ENCODE measurements at regions not wholly inside any gene's neighbourhood (a gene's known extent, or its start where the extent isn't known, plus 50 kb on each side); places are given as distances from the start of the nearest gene placed in this dataset.

DNA sequence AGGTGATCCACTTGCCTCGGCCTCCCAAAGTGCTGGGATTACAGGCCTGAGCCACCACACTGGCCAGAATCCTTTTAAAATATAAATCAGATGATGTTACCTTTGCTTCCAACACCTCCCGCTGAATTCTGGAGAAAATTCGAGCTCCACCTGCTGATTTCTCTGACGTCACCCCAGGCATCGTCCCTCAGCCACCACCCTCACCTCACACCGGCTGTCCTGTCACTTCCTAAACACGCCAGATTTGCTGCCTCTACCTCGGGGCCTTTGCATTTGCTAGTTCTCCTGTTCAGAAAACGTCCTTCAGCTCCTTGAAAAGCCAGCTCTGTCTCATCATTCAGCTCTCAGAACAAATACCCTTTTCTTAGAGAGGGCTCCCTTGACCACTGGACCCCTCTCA, 57.9 kb downstream of the FBXO2 start:
- H3K4me3 ChIP-seq (ENCODE audit: low read depth in 2 of 2, low read length in 2 of 2), result no peak overlapping the region
- 0 out of 2 replicates have a peak, but pooled peaks cover 2% of the 10 kb centered on the region for H3K27me3 ChIP-seq (ENCODE audit: control insufficient read depth, insufficient read depth, low read length)
- no TSS peak for BruUV-seq (replicated peaks)
- no peaks in the 10 kb centered on the region for H3K9me3 ChIP-seq (ENCODE audit: control insufficient read depth, insufficient read depth, low read depth, low read length)
- no peaks in the 10 kb centered on the region for H3K36me3 ChIP-seq (ENCODE audit: control insufficient read depth, insufficient read depth, low read length)
- TF ChIP-seq TCF7L2 (IDR thresholded peaks at IDR 0.05; ENCODE audit: low read depth, low read length), result no peak
- TF ChIP-seq, protein P1, sequence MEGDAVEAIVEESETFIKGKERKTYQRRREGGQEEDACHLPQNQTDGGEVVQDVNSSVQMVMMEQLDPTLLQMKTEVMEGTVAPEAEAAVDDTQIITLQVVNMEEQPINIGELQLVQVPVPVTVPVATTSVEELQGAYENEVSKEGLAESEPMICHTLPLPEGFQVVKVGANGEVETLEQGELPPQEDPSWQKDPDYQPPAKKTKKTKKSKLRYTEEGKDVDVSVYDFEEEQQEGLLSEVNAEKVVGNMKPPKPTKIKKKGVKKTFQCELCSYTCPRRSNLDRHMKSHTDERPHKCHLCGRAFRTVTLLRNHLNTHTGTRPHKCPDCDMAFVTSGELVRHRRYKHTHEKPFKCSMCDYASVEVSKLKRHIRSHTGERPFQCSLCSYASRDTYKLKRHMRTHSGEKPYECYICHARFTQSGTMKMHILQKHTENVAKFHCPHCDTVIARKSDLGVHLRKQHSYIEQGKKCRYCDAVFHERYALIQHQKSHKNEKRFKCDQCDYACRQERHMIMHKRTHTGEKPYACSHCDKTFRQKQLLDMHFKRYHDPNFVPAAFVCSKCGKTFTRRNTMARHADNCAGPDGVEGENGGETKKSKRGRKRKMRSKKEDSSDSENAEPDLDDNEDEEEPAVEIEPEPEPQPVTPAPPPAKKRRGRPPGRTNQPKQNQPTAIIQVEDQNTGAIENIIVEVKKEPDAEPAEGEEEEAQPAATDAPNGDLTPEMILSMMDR (IDR thresholded peaks at IDR 0.05), result no peak
- TF ChIP-seq, protein P2, sequence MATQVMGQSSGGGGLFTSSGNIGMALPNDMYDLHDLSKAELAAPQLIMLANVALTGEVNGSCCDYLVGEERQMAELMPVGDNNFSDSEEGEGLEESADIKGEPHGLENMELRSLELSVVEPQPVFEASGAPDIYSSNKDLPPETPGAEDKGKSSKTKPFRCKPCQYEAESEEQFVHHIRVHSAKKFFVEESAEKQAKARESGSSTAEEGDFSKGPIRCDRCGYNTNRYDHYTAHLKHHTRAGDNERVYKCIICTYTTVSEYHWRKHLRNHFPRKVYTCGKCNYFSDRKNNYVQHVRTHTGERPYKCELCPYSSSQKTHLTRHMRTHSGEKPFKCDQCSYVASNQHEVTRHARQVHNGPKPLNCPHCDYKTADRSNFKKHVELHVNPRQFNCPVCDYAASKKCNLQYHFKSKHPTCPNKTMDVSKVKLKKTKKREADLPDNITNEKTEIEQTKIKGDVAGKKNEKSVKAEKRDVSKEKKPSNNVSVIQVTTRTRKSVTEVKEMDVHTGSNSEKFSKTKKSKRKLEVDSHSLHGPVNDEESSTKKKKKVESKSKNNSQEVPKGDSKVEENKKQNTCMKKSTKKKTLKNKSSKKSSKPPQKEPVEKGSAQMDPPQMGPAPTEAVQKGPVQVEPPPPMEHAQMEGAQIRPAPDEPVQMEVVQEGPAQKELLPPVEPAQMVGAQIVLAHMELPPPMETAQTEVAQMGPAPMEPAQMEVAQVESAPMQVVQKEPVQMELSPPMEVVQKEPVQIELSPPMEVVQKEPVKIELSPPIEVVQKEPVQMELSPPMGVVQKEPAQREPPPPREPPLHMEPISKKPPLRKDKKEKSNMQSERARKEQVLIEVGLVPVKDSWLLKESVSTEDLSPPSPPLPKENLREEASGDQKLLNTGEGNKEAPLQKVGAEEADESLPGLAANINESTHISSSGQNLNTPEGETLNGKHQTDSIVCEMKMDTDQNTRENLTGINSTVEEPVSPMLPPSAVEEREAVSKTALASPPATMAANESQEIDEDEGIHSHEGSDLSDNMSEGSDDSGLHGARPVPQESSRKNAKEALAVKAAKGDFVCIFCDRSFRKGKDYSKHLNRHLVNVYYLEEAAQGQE (IDR thresholded peaks at IDR 0.05; ENCODE audit: insufficient read depth in 1 of 2, low read depth in 2 of 2, low read length in 1 of 2), result no peak
- H3K4me1 ChIP-seq (ENCODE audit: control insufficient read depth, insufficient read depth, low read length), result no peaks in the 10 kb centered on the region
- ChIA-PET CTCF (no interaction called here), POLR2A (no interaction called here)
- H3K27ac ChIP-seq (ENCODE audit: low read length), result no peak overlapping the region
- in situ Hi-C loops (cut with HindIII; ENCODE audit: low pct_unique_long_range_greater_than_20kb, low sequenced_read_pairs), result no loop called here
- no peak for DNase-seq (ENCODE audit: low read depth, low spot score)
- intact Hi-C loops (cut with micrococcal nuclease; ENCODE audit: unreplicated experiment), result no loop called here
- no peak for ATAC-seq

DNA sequence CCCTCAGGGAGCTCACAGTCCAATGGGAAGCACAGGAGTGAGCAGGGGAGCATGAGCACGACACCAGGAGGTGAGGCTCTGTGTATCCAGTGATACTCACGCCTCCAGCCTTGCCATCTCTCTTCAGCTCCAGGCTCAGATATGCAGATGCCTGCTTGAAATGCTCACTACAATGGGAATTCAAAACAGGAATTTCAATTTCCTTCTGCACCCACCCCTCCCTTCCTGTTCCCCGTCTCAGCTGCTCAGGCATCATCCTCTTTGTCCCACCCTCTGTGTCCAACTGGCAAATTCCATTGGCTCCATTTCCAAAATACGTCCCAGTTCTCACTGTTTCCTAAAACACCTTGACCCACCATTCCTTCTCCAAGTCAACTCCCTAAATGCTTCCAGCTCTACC, 58.9 kb downstream of the FBXO2 start:
- POLR2A ChIA-PET, result no interaction called here
- in situ Hi-C loops (cut with HindIII; ENCODE audit: low pct_unique_long_range_greater_than_20kb, low sequenced_read_pairs) (no loop called here), intact Hi-C loops (cut with micrococcal nuclease; ENCODE audit: unreplicated experiment) (no loop called here)
- no peak for TF ChIP-seq TCF7L2 (IDR thresholded peaks at IDR 0.05; ENCODE audit: low read depth, low read length)
- TF ChIP-seq, protein P1 (IDR thresholded peaks at IDR 0.05), result no peak
- TF ChIP-seq POLR2AphosphoS5 (IDR thresholded peaks at IDR 0.05; ENCODE audit: low read depth, low read length), result no peak
- TF ChIP-seq, protein P2 (IDR thresholded peaks at IDR 0.05; ENCODE audit: insufficient read depth in 1 of 2, low read depth in 2 of 2, low read length in 1 of 2), result no peak
- no peak for TF ChIP-seq SIN3A (IDR thresholded peaks at IDR 0.05; ENCODE audit: borderline replicate concordance, insufficient read depth, low read depth, low read length)
- no peaks in the 10 kb centered on the region for H3K9me3 ChIP-seq (ENCODE audit: control insufficient read depth, insufficient read depth, low read depth, low read length)
- H3K27ac ChIP-seq (ENCODE audit: low read length), result no peak overlapping the region
- no peaks in the 10 kb centered on the region for H3K4me1 ChIP-seq (ENCODE audit: control insufficient read depth, insufficient read depth, low read length)
- no peak overlapping the region for H3K4me3 ChIP-seq (ENCODE audit: low read depth in 2 of 2, low read length in 2 of 2)
- H3K36me3 ChIP-seq (ENCODE audit: control insufficient read depth, insufficient read depth, low read length), result no peaks in the 10 kb centered on the region
- no TSS peak for BruUV-seq (replicated peaks)
- ATAC-seq (no peak), DNase-seq (ENCODE audit: low read depth, low spot score) (no peak)
- H3K27me3 ChIP-seq (ENCODE audit: control insufficient read depth, insufficient read depth, low read length), result 0 out of 2 replicates have a peak, but pooled peaks cover under 1% of the 10 kb centered on the region
- CTCF ChIA-PET, result no interaction called here
